HG02678 (cell line): ENCODE measurements at regions not wholly inside any gene's neighbourhood (a gene's known extent, or its start where the extent isn't known, plus 50 kb on each side); places are given as distances from the start of the nearest gene placed in this dataset.

Source experiments
- ATAC-seq: cut with Tn5 transposase; IDR thresholded peaks from one replicate; pipeline ENCODE4 v1.9.1; 2021; ENCODE audit warnings: mild to moderate bottlenecking, moderate library complexity; ENCODE audit not compliant: unreplicated experiment

- no peak for ATAC-seq
Observed at GRCh38 chr1:172944931-172945330, 105.8 kb downstream of the TNFSF18 start.

DNA sequence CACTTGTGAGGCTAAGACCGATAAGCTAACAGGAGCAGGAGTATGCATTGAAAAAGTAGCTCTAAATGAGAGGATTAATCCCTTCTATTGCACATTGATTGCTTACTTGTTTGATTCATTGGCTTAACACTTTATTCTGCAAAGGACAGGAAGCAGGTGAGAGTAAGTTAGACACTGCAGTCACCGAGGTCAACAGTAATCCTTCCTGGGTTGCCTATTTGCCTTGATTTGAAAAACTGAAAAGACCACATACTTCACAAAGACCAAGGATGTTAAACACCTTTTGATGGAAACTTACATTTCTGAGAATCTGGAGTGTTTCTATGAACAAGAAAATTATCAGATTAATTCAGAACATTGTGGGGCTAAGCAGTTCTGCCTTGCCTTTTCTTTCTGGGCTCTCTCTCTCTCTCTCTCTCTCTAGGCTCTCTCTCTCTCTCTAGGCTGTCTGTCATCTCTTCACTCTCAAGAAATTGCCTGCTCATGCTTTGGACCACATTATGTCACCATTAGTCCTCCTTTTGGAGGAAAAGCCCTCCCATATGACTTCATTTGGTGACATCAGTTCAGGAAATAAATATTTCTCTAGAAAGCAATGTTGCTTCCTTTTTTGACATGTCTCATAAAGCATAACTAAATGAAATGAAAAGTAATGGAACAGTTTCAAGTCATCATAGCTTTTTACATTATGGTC is 103.8 kb downstream of the TNFSF18 start:
- no peak for ATAC-seq

DNA sequence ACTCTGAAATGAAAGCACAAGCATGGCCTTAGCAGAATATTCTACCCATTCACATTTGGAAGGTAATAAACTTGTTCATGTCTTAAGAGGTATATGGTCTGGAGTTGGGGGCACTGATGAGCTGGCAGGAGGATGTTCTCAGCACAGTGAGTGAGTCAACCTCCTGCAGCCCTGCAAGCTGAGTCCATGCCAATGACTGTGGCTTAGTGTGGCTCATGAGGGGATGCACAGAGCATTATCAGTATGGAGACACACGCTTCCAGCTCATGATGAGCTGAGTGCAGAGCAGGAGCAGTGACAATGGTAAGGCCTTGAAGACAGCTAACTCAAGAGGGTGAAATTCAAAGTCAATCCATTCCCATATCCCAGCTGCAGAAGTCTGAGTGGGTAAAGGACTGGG is 102.3 kb downstream of the TNFSF18 start:
- ATAC-seq: no peak

DNA sequence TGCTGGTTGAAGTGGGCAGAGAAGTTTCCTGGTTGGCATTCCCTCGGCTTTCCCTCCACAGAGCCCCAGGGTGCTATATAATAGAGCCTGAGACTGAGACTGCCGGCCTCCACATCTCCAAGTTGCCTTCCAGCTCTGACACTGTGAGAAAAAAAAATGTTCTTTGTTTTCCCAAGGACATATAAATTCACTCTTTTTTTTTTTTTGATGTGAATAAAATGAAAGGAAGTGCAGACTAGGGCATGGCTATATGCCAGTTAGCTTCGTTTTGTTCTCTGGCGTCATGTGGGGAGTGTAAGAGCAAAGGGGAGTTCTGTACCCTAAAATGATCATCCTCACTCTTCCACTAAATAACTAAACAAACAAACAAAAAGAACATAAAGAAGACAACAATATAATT is 101.6 kb downstream of the TNFSF18 start:
- no peak for ATAC-seq

DNA sequence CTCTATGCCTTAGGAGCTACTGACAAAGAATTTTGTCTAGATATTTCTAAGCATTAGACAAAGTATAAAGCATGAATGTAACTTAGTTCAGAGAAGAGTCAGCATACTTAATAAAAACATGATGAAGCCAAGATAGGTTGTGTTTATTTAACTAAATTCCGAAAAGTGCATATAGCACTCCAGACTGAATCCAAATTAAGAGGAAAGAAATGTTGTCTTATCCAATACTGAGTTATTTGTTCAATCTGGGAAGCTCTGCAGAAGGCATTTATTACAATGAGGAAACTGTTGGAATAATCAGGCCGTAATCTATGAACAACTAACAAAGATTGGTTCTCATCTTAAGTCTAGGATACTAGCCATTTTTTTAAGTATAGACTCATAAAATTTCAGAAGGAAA is 100.2 kb downstream of the TNFSF18 start:
- ATAC-seq: no peak

- ATAC-seq: no peak
Observed at GRCh38 chr1:172951730-172952365, 98.9 kb downstream of the TNFSF18 start.

- no peak for ATAC-seq
Observed at GRCh38 chr1:172952516-172952915, 98.2 kb downstream of the TNFSF18 start.

- ATAC-seq: no peak
Observed at GRCh38 chr1:172954476-172955150, 96.1 kb downstream of the TNFSF18 start.

DNA sequence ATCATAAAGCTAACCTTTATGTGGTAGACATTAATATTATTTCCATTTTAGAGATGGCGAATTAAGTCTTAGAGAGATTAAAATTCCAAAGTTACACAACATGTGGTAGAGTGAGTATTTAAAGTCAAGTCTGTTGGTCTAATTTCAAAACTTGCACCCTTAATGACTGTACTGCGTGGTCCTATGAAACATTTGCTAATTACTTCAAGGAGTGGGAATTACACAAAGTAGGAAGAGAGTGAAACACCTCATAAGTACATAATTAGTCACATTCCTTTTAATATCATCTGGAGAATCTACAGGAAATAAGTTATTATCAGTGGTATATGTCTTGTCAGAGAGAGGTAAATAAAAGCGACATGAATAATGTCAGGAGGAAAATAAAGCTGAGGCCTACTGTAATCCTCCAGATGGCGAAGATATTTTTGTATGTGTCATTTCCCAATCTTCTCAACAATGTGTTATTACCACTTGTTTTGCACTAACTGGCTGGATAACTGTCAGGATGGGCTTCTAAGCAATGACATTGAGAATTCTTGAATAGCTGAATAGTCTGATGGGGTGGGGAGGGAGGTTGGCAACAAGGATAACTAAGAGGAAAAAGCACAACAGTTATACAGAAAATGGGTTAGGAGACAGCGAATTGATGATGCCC is 95.5 kb downstream of the TNFSF18 start:
- ATAC-seq: no peak

DNA sequence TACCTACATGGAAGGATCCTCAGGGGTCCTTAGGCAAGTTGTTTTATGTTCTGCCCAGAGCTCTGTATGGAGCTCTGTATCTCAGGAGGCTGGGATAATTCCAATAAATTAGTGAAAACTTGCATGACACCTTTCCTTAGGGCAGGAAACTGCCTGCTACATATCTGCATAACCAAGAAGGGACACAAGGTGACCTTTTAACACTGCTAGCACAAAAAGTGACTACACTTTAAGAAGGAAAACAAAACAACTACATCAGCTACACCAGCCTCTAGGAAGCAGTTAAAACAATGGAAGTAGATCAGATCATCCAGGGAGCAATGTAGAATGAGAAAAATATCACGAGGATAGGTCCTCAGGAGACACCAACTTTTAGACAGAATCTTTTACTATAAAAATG is 93.9 kb downstream of the TNFSF18 start:
- ATAC-seq: no peak

DNA sequence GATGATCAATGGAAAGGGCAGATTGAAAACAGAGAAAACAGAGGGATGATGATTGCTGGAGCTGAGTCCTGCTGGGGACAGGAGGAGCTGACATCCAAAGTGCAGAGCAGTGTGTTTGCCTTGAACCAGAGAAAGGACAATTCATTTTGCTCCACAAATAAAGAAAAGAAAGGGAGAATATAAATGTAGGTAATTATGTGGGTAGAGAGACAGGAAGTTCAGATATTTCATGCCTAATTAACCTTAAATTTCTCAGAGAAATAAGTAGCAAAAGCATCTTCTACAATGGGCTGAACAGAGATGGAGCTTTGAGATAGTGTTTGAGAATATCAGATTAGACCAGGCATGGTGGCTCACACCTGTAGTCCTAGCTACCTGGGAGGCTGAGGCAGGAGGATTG is 93.2 kb downstream of the TNFSF18 start:
- ATAC-seq: no peak

DNA sequence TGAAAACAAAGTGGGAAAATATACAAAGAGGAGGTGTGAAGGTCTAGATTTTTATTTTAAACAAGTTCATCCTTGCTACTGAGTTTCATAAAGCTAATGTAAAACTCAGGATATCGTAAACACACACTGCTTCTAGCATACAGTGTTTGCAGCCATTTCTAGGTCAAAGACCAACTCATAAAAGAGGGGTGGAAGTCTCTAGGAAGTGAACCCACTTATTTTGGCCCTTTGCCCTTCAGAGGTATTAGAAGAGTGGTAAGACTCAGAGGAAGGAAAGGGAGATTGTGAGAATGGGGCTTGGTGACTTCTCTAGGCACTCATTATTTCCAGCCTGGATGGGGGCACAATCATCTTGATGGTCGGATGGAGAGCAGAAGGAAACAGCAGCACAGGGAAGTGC is 91.2 kb downstream of the TNFSF18 start:
- ATAC-seq: no peak

DNA sequence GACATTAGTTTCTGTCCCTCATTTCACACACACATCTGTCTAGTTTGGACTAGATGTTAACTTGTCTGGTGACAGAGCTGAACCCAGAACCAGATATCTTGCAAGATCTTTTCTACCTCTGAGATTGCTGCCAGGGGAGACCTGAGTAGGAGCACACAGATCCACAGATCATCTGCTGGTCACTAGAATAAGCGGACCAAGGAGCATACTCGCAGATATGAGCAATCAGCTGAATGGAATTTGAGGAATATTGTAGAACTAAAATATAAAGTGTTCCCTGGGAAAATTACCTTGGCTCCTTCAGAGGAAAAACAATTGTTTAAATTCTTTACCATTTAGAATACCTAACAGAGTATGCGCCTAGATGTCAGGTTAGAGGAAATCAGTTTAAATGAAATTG is 90.7 kb downstream of the TNFSF18 start:
- ATAC-seq: no peak

- ATAC-seq: no peak
Observed at GRCh38 chr1:172960454-172961208, 90.1 kb downstream of the TNFSF18 start.

DNA sequence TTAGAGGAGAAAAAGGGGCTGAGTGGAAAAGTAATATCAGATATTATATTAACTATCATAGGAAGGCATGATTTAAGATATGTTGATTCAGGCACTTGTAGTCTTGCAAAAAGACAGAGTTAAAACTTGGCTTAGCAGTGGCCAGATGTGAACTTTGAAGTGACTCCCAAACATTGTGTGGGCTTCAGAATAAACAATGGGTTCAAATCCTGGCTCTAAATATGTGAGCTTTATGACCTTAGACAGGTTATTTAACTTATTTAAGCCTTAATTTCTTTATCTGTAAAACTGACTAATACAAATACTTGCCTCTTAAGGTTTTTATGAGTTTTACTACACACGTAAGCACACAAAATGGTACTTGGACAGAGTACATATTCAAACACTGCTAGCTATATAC is 85.9 kb downstream of the TNFSF18 start:
- no peak for ATAC-seq

GRCh38 chr1:172966844-172967540 is 83.7 kb downstream of the TNFSF18 start:
- ATAC-seq: no peak

- no peak for ATAC-seq
Observed at GRCh38 chr1:172967936-172968335, 82.8 kb downstream of the TNFSF18 start.

DNA sequence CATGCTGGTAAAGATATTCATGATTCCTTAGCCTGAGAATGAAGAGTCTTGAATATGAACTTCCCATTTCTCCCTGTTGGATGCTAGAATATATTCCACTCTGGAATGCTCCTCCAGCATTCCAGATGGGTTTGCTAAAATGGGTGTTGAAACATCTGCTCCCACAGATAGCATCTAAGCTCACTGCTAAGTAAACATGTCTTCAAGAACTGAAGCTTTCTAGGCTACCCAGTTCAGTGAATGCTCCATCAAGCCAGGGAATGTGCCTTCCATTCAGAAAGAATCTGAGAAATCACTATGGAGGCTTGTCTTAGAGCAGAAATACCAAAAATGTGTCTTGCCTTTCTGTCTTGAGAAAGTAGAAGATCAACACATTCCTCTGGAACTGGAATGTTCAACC is 81.1 kb downstream of the TNFSF18 start:
- no peak for ATAC-seq

DNA sequence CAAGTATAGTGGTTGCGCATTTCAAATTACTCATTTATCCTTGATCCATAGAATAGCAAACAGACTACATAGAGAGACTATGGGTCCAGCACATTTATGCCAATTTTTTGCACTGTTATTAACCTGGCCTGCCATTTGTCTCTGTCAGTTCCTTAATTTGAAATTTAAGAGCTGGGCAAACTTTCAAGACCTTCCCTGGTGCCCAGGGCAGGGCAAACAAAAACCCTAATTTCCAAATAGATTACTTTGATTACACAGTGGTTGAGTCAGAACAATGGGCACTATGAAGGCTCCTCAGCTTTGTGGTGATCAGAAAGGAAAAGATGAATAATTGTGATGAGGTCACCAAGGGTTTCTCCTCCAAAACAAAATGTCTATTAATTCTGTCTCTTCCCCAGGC is 80.6 kb downstream of the TNFSF18 start:
- ATAC-seq: no peak

DNA sequence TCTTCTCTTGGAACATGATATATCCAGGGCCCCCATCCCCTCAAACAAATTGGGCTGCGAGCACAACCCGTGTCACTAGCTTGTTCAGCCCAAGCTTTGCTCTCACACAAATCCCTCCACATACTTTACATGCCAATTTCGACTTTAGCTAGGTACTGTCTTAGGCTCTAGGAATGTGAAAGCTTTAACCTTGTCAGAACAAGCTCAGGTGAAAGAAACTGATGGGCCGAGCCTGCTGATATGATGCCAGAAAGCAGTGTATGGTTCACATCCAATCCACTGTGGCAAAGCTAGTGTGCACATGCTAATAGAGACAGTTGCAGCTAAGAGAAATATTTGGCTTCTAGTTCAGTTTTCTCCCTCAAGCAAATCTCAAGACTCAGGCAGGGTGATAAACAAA is 79.5 kb downstream of the TNFSF18 start:
- no peak for ATAC-seq
